ENCODE measurements at regions not wholly inside any gene's neighbourhood (a gene's known extent, or its start where the extent isn't known, plus 50 kb on each side); places are given as distances from the start of the nearest gene placed in this dataset.

- TF ChIP-seq CTCF (conservative IDR thresholded peaks at IDR 0.05; ENCODE audit: low read depth, low read length) (no peak), EZH2 (IDR thresholded peaks at IDR 0.05; ENCODE audit: low read length, unreplicated experiment) (no peak), EZH2phosphoT487 (IDR thresholded peaks at IDR 0.05; ENCODE audit: borderline replicate concordance, low read length) (no peak)
Measured at GRCh38 chrX:38985945-38986344, 184.7 kb downstream of the MID1IP1 start.
